Small intestine (tissue), 7 donors: ENCODE measurements at regions not wholly inside any gene's neighbourhood (a gene's known extent, or its start where the extent isn't known, plus 50 kb on each side); places are given as distances from the start of the nearest gene placed in this dataset.

Experiments
- DNase-seq, 2 donors: peaks; one replicate each; pipeline versions ENCODE4 v3.0.0 to v3.0.0-alpha.2; 2013
- FAIRE-seq: peaks from 2 replicates; lab custom pipeline; 2012; peaks lifted over from hg19 to GRCh38; lab: Jason Lieb, UNC
- H3K27ac ChIP-seq, 3 donors: one replicate each; pipeline ENCODE4 v1.5.1; 2013; ENCODE audit warnings: low read length in 2 of 3, mild to moderate bottlenecking in 2 of 3, control low read depth in 1 of 3, inconsistent platforms in 1 of 3, low read depth in 1 of 3, moderate library complexity in 1 of 3
- H3K27me3 ChIP-seq, 3 donors: one replicate each; pipeline ENCODE4 v1.6.1; 2013; ENCODE audit warnings: low read length in 3 of 3, inconsistent platforms in 1 of 3; ENCODE audit not compliant: control insufficient read depth in 3 of 3, insufficient read depth in 3 of 3
- H3K36me3 ChIP-seq, 3 donors: one replicate each; pipeline ENCODE4 v1.6.1; 2013; ENCODE audit warnings: low read length in 3 of 3, inconsistent platforms in 1 of 3, low read depth in 1 of 3, mild to moderate bottlenecking in 1 of 3, moderate library complexity in 1 of 3; ENCODE audit not compliant: control insufficient read depth in 3 of 3, insufficient read depth in 2 of 3
- H3K4me1 ChIP-seq, 3 donors: one replicate each; pipeline ENCODE4 v1.6.1; 2013; ENCODE audit warnings: low read length in 2 of 3, inconsistent platforms in 1 of 3, low read depth in 1 of 3, mild to moderate bottlenecking in 1 of 3, moderate library complexity in 1 of 3; ENCODE audit not compliant: control insufficient read depth in 3 of 3, insufficient read depth in 2 of 3
- H3K4me3 ChIP-seq, 3 donors: one replicate each; pipeline ENCODE4 v1.5.1; 2013; ENCODE audit warnings: low read length in 3 of 3, control low read depth in 1 of 3, inconsistent platforms in 1 of 3, low read depth in 1 of 3, mild to moderate bottlenecking in 1 of 3, moderate library complexity in 1 of 3
- H3K9me3 ChIP-seq, 2 donors: one replicate each; pipeline ENCODE4 v1.6.1; 2013; ENCODE audit warnings: low read depth in 1 of 2, low read length in 1 of 2; ENCODE audit not compliant: control insufficient read depth in 2 of 2, insufficient read depth in 1 of 2
- WGBS, 3 donors: extraction: QIAGEN DNeasy Blood & Tissue Kit; methylation state at CpG; one replicate each; pipeline ENCODE4 v1.1.7; 2013; 5-methylcytosine and 5-hydroxymethylcytosine counted together
- donor health status: healthy with polysubstance abuse.
- donor health status: control.
- donor health status: control.
- donor health status: Bipolar disorder and iron deficiency.
- donor health status: healthy.

DNA sequence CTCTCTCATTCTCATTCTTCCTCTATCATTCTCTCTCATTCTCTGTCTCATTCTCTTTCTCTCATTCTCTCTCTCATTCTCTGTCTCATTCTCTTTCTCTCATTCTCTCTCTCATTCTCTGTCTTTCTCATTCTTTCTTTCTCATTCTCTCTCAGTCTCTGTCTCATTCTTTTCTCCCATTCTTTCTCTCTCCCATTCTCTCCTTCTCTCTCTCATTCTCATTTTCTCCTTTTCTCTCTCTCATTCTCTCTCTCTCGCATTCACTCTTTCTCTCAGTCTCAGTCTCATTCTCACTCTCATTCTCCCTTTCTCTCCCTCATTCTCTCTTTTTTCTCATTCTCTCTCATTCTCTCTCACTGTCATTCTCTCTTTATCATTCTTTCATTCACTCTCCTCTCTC, 152.0 kb upstream of the UQCRFS1 start:
- H3K9me3 ChIP-seq: no peaks in the 10 kb centered on the region
- DNase-seq (no peak), FAIRE-seq (no peak)
- 83 to 97% (median 92%) methylated on average over 1 of the region's 1 CpG for WGBS, 3 donors
- no peak overlapping the region for H3K27ac ChIP-seq
- H3K27me3 ChIP-seq: peaks cover 0 to 1% (median 0%) of the 10 kb centered on the region in 3 donors
- H3K36me3 ChIP-seq: no peaks in the 10 kb centered on the region
- no peaks in the 10 kb centered on the region for H3K4me1 ChIP-seq
- H3K4me3 ChIP-seq: no peak overlapping the region

DNA sequence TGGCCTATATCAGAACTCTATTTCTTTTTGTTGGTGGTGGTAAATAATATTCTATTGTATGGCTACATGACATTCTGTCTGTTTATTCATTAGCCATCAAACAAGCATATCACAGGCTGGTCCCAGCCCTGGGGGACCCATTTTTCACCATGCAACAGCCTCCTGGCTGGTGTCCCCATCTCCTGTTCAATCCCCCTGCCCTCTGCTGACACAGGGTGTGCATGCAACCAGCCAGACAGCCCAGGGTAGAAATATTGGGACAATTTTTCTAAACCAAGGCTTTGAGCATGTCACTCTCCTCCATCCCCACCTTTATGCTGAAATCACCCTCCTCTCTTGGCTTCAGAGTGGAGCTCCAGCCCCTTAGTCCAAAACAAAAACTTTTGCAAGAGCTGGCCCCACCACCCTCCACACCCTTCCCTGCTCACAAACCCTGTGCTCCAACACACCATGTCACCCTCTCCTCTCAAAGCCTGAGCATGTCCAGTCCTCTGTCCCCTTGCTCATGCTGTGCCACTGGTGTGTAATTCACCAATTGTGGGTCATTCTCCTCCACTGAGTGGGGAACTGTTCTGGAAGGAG, 153.0 kb upstream of the UQCRFS1 start:
- no peak for FAIRE-seq
- Histone ChIP-seq H3K4me3 (no peak overlapping the region), H3K27me3 (peaks cover 0 to 1% (median 0%) of the 10 kb centered on the region in 3 donors), H3K36me3 (no peaks in the 10 kb centered on the region), H3K27ac (no peak overlapping the region), H3K9me3 (no peaks in the 10 kb centered on the region), H3K4me1 (no peaks in the 10 kb centered on the region)
- no peak for DNase-seq

DNA sequence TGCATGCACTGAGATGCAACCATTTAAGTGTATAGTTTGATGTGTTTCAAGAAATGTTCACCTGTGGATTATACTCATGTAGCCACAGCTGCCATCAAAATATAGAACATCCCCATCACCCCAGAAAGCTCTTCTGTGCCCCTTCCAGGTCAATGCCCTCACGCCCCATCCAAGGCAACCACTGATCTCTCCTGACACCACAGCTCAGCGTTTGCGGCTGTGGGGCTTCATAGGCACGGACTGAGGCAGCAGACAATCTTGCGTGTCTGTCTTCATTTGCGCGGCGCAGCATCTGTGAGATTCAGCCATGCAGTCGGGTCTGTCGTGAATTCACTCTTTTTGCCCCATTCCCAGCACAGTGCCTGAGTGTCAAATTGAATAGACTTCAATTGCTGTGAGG, 153.8 kb upstream of the UQCRFS1 start:
- Histone ChIP-seq H3K36me3 (no peaks in the 10 kb centered on the region), H3K4me3 (no peak overlapping the region), H3K27ac (no peak overlapping the region), H3K27me3 (peaks cover 0 to 1% (median 0%) of the 10 kb centered on the region in 3 donors), H3K9me3 (no peaks in the 10 kb centered on the region), H3K4me1 (no peaks in the 10 kb centered on the region)
- 86 to 92% (median 91%) methylated on average over 10 of the region's 10 CpGs for WGBS, 3 donors
- DNase-seq (no peak), FAIRE-seq (no peak)

DNA sequence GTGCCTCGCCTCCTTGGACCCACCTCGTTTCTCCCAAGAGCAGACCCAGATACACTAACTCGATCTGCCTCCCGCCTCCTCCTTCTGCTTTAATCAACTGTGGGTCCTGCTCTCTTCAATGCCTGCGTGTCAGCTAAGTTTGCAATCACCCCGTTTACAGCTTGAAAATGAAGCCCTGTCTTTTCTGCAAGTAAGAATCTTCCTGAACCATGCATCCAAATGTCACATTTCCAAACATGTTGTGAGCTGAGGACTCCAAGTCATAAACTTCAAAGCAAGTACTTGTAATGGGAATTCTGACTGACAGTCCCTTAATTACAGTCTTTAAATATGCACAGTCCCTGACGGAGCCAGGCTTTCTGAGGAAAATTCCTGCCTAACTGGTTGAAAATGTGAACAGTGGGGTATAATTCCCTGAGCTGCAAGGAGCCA, 154.9 kb upstream of the UQCRFS1 start:
- 24 to 30% (median 25%) methylated on average over 7 of the region's 7 CpGs for WGBS, 3 donors
- no peak overlapping the region for H3K27ac ChIP-seq
- no peaks in the 10 kb centered on the region for H3K4me1 ChIP-seq
- peaks cover 0 to 1% (median 0%) of the 10 kb centered on the region in 3 donors for H3K27me3 ChIP-seq
- no peaks in the 10 kb centered on the region for H3K9me3 ChIP-seq
- FAIRE-seq (no peak), DNase-seq (no peak)
- H3K4me3 ChIP-seq: no peak overlapping the region
- no peaks in the 10 kb centered on the region for H3K36me3 ChIP-seq

DNA sequence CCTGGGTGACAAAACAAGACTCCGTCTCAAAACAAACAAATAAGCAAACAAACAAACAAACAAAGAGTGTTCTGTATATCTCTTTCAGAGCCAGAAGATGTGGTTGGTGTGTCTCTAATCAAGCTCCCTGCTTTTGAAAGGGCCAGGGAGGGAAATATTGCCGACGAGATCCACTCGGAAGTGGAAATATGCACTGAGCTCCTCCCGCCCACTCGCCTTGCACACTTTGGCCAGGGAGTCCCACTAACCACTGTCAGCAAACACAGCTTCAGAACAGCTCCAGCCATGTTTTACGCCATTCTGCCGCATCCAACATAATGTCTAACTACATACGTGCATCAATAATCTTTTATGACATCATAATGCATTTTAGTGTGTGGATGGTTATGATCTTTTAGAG, 155.5 kb upstream of the VSTM2B start:
- Histone ChIP-seq H3K36me3 (no peaks in the 10 kb centered on the region), H3K4me1 (no peaks in the 10 kb centered on the region), H3K27ac (no peak overlapping the region), H3K9me3 (no peaks in the 10 kb centered on the region), H3K4me3 (no peak overlapping the region), H3K27me3 (peaks cover 0 to 1% (median 0%) of the 10 kb centered on the region in 3 donors)
- 88 to 91% (median 89%) methylated on average over 9 of the region's 9 CpGs for WGBS, 3 donors
- FAIRE-seq (no peak), DNase-seq (no peak)

DNA sequence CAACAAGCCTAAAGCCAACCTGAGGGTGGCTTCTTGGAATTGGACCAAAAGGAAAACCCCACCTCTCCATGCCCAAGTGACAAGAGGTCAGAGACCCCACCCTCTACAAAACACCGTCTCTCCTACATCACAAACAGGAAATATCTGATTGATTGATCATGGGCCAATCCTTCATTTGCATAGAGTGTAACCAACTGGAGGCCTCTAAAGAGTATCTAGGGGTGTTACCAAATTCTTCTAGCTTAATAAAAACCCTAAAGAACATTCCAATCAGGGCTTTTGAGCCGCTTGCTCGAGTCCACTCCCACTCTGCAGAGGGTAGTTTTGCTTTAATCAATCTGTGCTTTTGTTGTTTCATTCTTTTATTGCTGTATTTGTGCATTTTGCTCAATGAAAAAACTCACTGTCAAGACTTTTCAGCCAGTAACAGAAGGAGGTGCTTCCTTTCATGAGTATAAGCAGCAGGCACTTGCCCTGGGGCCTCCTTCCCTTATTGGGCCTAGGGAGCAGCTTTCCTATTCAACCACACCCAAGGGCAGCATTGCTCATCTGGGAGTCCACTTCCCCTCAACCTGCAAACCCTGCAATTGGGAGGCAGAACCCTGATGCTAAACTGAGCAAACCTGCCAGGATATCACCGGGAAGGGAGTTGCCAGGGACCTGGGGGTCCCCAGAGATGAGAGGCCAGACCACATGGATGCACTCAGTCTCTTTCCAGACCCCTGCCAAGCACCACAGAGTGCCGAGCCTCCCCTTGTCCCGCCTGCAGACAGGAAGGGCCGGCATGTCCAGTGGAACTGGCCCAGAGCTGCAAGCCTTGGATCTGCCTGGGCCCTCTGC, 154.3 kb upstream of the VSTM2B start:
- H3K4me3 ChIP-seq: no peak overlapping the region
- no peak for FAIRE-seq
- no peaks in the 10 kb centered on the region for H3K9me3 ChIP-seq
- H3K4me1 ChIP-seq: no peaks in the 10 kb centered on the region
- no peak for DNase-seq
- H3K27ac ChIP-seq: no peak overlapping the region
- WGBS, 3 donors: 49 to 68% (median 55%) methylated on average over 7 of the region's 7 CpGs
- H3K27me3 ChIP-seq: no peaks in the 10 kb centered on the region
- H3K36me3 ChIP-seq: no peaks in the 10 kb centered on the region

DNA sequence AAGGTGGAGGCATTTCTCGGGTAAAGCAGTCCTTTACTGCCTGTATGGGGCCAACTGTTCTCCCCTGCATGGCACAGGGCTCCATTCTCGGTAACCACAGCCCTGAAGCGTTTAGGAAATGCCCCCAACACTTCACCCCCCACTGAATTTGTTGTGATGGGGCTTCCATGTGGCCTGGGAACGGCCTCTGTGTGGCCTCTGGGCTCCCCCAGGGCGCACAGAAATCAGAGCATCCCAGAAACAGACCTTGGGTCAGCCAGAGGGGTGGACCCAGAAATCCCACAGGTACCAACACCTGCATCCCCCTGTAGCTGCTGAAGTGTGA, 153.7 kb upstream of the VSTM2B start:
- Histone ChIP-seq H3K4me1 (no peaks in the 10 kb centered on the region), H3K4me3 (no peak overlapping the region), H3K27me3 (no peaks in the 10 kb centered on the region), H3K9me3 (no peaks in the 10 kb centered on the region), H3K36me3 (no peaks in the 10 kb centered on the region), H3K27ac (no peak overlapping the region)
- no peak for FAIRE-seq
- 45 to 60% (median 54%) methylated on average over 5 of the region's 5 CpGs for WGBS, 3 donors
- no peak for DNase-seq

DNA sequence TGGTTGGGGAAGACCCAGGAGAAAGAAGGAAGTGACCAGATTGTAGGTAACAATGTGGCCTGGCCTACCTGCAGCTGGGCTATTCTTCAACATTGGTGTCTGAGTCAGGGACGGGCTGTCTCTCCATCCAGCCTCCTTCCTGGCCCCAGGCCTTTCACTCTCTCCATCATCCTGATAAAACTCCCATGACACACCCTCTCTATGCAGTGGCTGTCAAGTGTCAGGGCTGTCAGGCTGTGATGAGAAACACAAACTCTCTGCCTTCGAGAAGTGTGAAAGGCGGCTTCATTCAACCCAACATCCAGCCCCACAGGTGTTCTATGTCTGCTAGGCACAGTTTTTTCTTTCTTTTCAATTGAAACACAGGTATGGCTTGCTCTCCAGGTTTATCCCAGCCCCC, 153.3 kb upstream of the VSTM2B start:
- Histone ChIP-seq H3K27ac (no peak overlapping the region), H3K27me3 (no peaks in the 10 kb centered on the region), H3K4me1 (no peaks in the 10 kb centered on the region), H3K4me3 (no peak overlapping the region), H3K9me3 (no peaks in the 10 kb centered on the region), H3K36me3 (no peaks in the 10 kb centered on the region)
- FAIRE-seq (no peak), DNase-seq (no peak)
- 63 to 69% (median 68%) methylated on average over 3 of the region's 3 CpGs for WGBS, 3 donors
